Neural crest cell (in vitro differentiated cells): ENCODE measurements at regions not wholly inside any gene's neighbourhood (a gene's known extent, or its start where the extent isn't known, plus 50 kb on each side); places are given as distances from the start of the nearest gene placed in this dataset.

ENCODE experiments used
- DNase-seq: peaks from one replicate; pipeline ENCODE4 v3.0.0; 2021; ENCODE audit warnings: low read depth, mixed read lengths, low spot score
- H3K27ac Mint-ChIP-seq: one replicate; pipeline ENCODE4 v1.8.0; 2021; ENCODE audit warnings: mild to moderate bottlenecking, mixed read lengths; ENCODE audit not compliant: unreplicated experiment
- H3K27me3 Mint-ChIP-seq: 2 replicates; pipeline ENCODE4 v1.8.0; 2021; ENCODE audit warnings: low read depth, mild to moderate bottlenecking, mixed read lengths
- H3K36me3 Mint-ChIP-seq: 2 replicates; pipeline ENCODE4 v1.8.0; 2021; ENCODE audit warnings: low read depth, mild to moderate bottlenecking, mixed read lengths
- H3K4me1 Mint-ChIP-seq: 2 replicates; pipeline ENCODE4 v1.8.0; 2021; ENCODE audit warnings: mixed read lengths
- H3K4me3 Mint-ChIP-seq: one replicate; pipeline ENCODE4 v1.8.0; 2021; ENCODE audit warnings: mild to moderate bottlenecking, mixed read lengths
- H3K9me3 Mint-ChIP-seq: 2 replicates; pipeline ENCODE4 v1.8.0; 2021; ENCODE audit warnings: mixed read lengths
- CTCF ChIP-seq: fragments of 200-600 bp; sonication (generic); conservative IDR thresholded peaks from 2 replicates; pipeline ENCODE4 v1.5.0; 2021; ENCODE audit warnings: antibody characterized with exemption, mild to moderate bottlenecking

GRCh38 chr5:135279328-135279727 is 119.7 kb downstream of the MACROH2A1 start:
- Mint-ChIP-seq H3K4me1 (no peaks in the 10 kb centered on the region), H3K4me3 (no peak overlapping the region), H3K9me3 (no peaks in the 10 kb centered on the region), H3K27me3 (peaks cover 48% of the 10 kb centered on the region), H3K36me3 (no peaks in the 10 kb centered on the region), H3K27ac (no peak overlapping the region)
- no peak for DNase-seq
- TF ChIP-seq CTCF: no peak

GRCh38 chr5:135276151-135276550 is 122.9 kb downstream of the MACROH2A1 start:
- Mint-ChIP-seq H3K4me3 (no peak overlapping the region), H3K4me1 (no peaks in the 10 kb centered on the region), H3K36me3 (no peaks in the 10 kb centered on the region), H3K27ac (no peak overlapping the region), H3K9me3 (no peaks in the 10 kb centered on the region), H3K27me3 (peaks cover 26% of the 10 kb centered on the region)
- DNase-seq: no peak
- TF ChIP-seq CTCF: no peak

- H3K4me3 Mint-ChIP-seq: no peak overlapping the region
- no peaks in the 10 kb centered on the region for H3K36me3 Mint-ChIP-seq
- H3K27me3 Mint-ChIP-seq: peaks cover 5% of the 10 kb centered on the region
- peak overlapping the region; percentile 78 for H3K27ac Mint-ChIP-seq
- H3K9me3 Mint-ChIP-seq: no peaks in the 10 kb centered on the region
- TF ChIP-seq CTCF: no peak
- no peak for DNase-seq
- H3K4me1 Mint-ChIP-seq: no peaks in the 10 kb centered on the region
Observed at GRCh38 chr5:135273212-135273611, 125.8 kb downstream of the MACROH2A1 start.

- Mint-ChIP-seq H3K4me3 (no peak overlapping the region), H3K27ac (peak overlapping the region; percentile 50), H3K9me3 (no peaks in the 10 kb centered on the region), H3K27me3 (peaks cover 5% of the 10 kb centered on the region), H3K36me3 (no peaks in the 10 kb centered on the region), H3K4me1 (no peaks in the 10 kb centered on the region)
- no peak for TF ChIP-seq CTCF
- DNase-seq: no peak
Observed at GRCh38 chr5:135272311-135272805, 126.7 kb downstream of the MACROH2A1 start.

GRCh38 chr5:135271533-135272310 is 127.3 kb downstream of the MACROH2A1 start:
- no peak for TF ChIP-seq CTCF

More at GRCh38 chr5:135271533-135272310, 127.3 kb downstream of the MACROH2A1 start:
- no peaks in the 10 kb centered on the region for H3K9me3 Mint-ChIP-seq
- H3K27me3 Mint-ChIP-seq: peaks cover 4% of the 10 kb centered on the region
- no peak overlapping the region for H3K4me3 Mint-ChIP-seq
- peak overlapping the region; percentile 50 for H3K27ac Mint-ChIP-seq
- no peaks in the 10 kb centered on the region for H3K36me3 Mint-ChIP-seq
- no peak for DNase-seq
- H3K4me1 Mint-ChIP-seq: no peaks in the 10 kb centered on the region
